ENCODE measurements at regions not wholly inside any gene's neighbourhood (a gene's known extent, or its start where the extent isn't known, plus 50 kb on each side); places are given as distances from the start of the nearest gene placed in this dataset.

DNA sequence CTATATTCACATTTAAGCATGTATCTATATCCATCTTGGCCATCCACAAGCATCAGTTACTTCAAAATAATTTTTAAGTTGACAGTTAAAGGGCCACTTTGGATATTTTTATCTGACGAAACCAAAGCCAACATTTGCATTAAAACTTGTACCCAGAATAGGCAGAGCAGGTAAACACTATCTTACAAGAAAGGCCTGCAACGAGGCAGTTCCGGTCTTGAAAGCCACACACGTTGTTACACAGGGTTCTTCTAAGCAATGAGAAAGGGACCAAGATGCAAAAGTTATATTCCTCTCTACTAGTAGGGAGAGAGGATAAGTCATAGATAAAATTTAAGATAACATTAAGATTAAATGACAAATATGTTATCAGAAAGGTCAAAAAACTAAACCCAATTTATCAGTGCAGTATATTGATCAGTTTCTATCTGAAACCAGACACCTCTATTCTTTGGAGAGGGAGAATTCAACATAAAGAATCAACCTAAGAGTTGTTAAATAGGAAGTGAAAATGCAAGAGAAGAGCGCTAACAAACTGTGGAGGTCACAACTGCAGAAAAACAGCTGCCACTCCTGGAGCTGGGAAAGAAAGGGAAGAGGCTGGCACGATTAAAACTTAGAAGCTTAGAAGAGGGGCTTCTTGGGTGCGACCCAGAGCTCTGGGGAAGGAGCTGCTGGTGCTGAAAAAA, 701.3 kb downstream of the TNS3 start:
- H3K4me1 ChIP-seq (ENCODE audit: insufficient read depth, low read length, poor library complexity, severe bottlenecking), result peaks cover 9% of the 10 kb centered on the region
- peak overlapping the region; percentile 21; the same call in 1 of the 2 replicates for H3K4me2 ChIP-seq (ENCODE audit: low read length)
- H2AFZ ChIP-seq (ENCODE audit: low read length), result peak overlapping the region; percentile 58
- BruUV-seq (replicated peaks), result no TSS peak
- no peaks in the 10 kb centered on the region for H4K20me1 ChIP-seq (ENCODE audit: insufficient read depth, low read length)
- TF ChIP-seq, protein P1, sequence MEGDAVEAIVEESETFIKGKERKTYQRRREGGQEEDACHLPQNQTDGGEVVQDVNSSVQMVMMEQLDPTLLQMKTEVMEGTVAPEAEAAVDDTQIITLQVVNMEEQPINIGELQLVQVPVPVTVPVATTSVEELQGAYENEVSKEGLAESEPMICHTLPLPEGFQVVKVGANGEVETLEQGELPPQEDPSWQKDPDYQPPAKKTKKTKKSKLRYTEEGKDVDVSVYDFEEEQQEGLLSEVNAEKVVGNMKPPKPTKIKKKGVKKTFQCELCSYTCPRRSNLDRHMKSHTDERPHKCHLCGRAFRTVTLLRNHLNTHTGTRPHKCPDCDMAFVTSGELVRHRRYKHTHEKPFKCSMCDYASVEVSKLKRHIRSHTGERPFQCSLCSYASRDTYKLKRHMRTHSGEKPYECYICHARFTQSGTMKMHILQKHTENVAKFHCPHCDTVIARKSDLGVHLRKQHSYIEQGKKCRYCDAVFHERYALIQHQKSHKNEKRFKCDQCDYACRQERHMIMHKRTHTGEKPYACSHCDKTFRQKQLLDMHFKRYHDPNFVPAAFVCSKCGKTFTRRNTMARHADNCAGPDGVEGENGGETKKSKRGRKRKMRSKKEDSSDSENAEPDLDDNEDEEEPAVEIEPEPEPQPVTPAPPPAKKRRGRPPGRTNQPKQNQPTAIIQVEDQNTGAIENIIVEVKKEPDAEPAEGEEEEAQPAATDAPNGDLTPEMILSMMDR (conservative IDR thresholded peaks at IDR 0.05; ENCODE audit: low read length), result no peak
- TF ChIP-seq EZH2phosphoT487 (IDR thresholded peaks at IDR 0.05; ENCODE audit: borderline replicate concordance, low read depth, low read length), result no peak
- H3K79me2 ChIP-seq (ENCODE audit: insufficient read depth, low read depth, low read length), result no peaks in the 10 kb centered on the region
- peak; percentile 17 for DNase-seq (ENCODE audit: low spot score)
- CTCF ChIA-PET (ENCODE audit: unreplicated experiment), result no interaction called here
- POLR2A ChIA-PET, result interaction anchor here (0.6 to 1.7 kb wide), 4 partner anchors 9 to 122 kb away, joined by 4 to 6 read pairs (median 4); no protein-coding TSS in a partner anchor
- intact Hi-C loops (cut with micrococcal nuclease; ENCODE audit: unreplicated experiment), result loop anchor here (10.0 kb wide), 1 partner anchor 304 kb away; no protein-coding TSS in a partner anchor
- H3K4me3 ChIP-seq (ENCODE audit: low read depth, low read length, poor library complexity, severe bottlenecking), result no peak overlapping the region
- H3K36me3 ChIP-seq (ENCODE audit: insufficient read depth, low read length), result no peaks in the 10 kb centered on the region
- no peak overlapping the region for H3K27ac ChIP-seq (ENCODE audit: low read depth, low read length, poor library complexity, severe bottlenecking)
- H3K9me2 ChIP-seq (ENCODE audit: insufficient read depth, low read length), result no peaks in the 10 kb centered on the region
- no peaks in the 10 kb centered on the region for H3K9me3 ChIP-seq (ENCODE audit: low read length)

DNA sequence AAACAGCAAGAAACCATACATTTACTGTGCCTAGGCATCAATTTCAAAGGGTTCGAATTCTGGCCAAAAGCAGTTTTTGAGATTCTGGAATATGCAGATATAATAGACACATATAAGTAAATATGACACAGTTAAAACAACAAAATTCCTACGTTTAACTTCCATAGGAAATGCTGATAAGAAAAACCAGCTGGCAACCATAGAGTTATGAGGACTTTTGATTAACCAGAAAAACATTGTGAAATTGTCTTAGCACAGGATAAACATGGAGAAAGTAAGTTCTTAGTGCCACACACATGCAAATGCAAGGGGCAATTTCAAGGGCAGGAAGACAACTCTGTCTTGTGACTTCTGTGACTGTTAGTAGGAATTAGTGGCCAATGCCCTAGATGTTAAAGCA, 702.1 kb downstream of the TNS3 start:
- Histone ChIP-seq H3K9me3 (ENCODE audit: low read length) (no peaks in the 10 kb centered on the region), H3K36me3 (ENCODE audit: insufficient read depth, low read length) (no peaks in the 10 kb centered on the region), H2AFZ (ENCODE audit: low read length) (peak overlapping the region; percentile 58; the same call in 1 of the 2 replicates), H3K9me2 (ENCODE audit: insufficient read depth, low read length) (no peaks in the 10 kb centered on the region), H3K4me1 (ENCODE audit: insufficient read depth, low read length, poor library complexity, severe bottlenecking) (peaks cover 9% of the 10 kb centered on the region), H3K79me2 (ENCODE audit: insufficient read depth, low read depth, low read length) (no peaks in the 10 kb centered on the region), H3K27ac (ENCODE audit: low read depth, low read length, poor library complexity, severe bottlenecking) (no peak overlapping the region), H3K4me2 (ENCODE audit: low read length) (no peak overlapping the region), H4K20me1 (ENCODE audit: insufficient read depth, low read length) (no peaks in the 10 kb centered on the region), H3K4me3 (ENCODE audit: low read depth, low read length, poor library complexity, severe bottlenecking) (no peak overlapping the region)
- DNase-seq (ENCODE audit: low spot score), result peak; percentile 6
- CTCF ChIA-PET (ENCODE audit: unreplicated experiment), result no interaction called here
- intact Hi-C loops (cut with micrococcal nuclease; ENCODE audit: unreplicated experiment), result loop anchor here (10.0 kb wide), 1 partner anchor 305 kb away; no protein-coding TSS in a partner anchor
- no TSS peak for BruUV-seq (replicated peaks)
- POLR2A ChIA-PET, result interaction anchor here (0.6 to 1.7 kb wide), 6 partner anchors 10 to 1018 kb away, joined by 3 to 7 read pairs (median 4); no protein-coding TSS in a partner anchor
- TF ChIP-seq, protein P1 (conservative IDR thresholded peaks at IDR 0.05; ENCODE audit: low read length), result no peak
- TF ChIP-seq EZH2phosphoT487 (IDR thresholded peaks at IDR 0.05; ENCODE audit: borderline replicate concordance, low read depth, low read length), result no peak

DNA sequence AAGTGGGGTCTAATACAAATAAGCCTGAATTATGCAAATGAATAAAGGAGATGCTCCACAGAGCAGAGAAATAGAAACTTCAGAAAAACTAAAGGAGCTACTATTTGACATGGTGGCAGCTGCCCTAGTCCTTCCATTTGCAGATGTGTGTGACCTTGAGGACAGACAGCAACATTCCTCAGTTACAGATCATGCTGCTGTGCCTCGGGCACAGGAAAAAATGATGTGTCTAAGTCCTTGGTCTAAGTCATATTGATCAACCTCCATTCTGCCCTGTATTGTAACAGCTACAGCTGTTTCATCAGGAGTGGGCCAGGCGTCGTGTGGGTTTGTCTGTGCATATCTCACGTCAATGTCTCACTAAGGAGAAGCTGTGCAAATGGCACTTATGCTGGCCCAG, 710.4 kb downstream of the TNS3 start:
- H3K27ac ChIP-seq (ENCODE audit: low read depth, low read length, poor library complexity, severe bottlenecking), result no peak overlapping the region
- BruUV-seq (replicated peaks), result no TSS peak
- no peaks in the 10 kb centered on the region for H3K9me3 ChIP-seq (ENCODE audit: low read length)
- no peak overlapping the region for H3K4me3 ChIP-seq (ENCODE audit: low read depth, low read length, poor library complexity, severe bottlenecking)
- POLR2A ChIA-PET, result interaction anchor here (1.2 to 1.6 kb wide), 3 partner anchors 15 to 60 kb away, joined by 3 to 4 read pairs (median 3); no protein-coding TSS in a partner anchor
- H3K36me3 ChIP-seq (ENCODE audit: insufficient read depth, low read length), result no peaks in the 10 kb centered on the region
- H3K4me1 ChIP-seq (ENCODE audit: insufficient read depth, low read length, poor library complexity, severe bottlenecking), result no peaks in the 10 kb centered on the region
- intact Hi-C loops (cut with micrococcal nuclease; ENCODE audit: unreplicated experiment), result no loop called here
- H3K4me2 ChIP-seq (ENCODE audit: low read length), result no peak overlapping the region
- H4K20me1 ChIP-seq (ENCODE audit: insufficient read depth, low read length), result no peaks in the 10 kb centered on the region
- TF ChIP-seq, protein P1 (conservative IDR thresholded peaks at IDR 0.05; ENCODE audit: low read length), result no peak
- no peak for TF ChIP-seq EZH2phosphoT487 (IDR thresholded peaks at IDR 0.05; ENCODE audit: borderline replicate concordance, low read depth, low read length)
- H3K9me2 ChIP-seq (ENCODE audit: insufficient read depth, low read length), result no peaks in the 10 kb centered on the region
- DNase-seq (ENCODE audit: low spot score), result no peak
- CTCF ChIA-PET (ENCODE audit: unreplicated experiment), result no interaction called here
- H3K79me2 ChIP-seq (ENCODE audit: insufficient read depth, low read depth, low read length), result no peaks in the 10 kb centered on the region
- no peak overlapping the region for H2AFZ ChIP-seq (ENCODE audit: low read length)
